ENCODE measurements at regions not wholly inside any gene's neighbourhood (a gene's known extent, or its start where the extent isn't known, plus 50 kb on each side); places are given as distances from the start of the nearest gene placed in this dataset.

- DNase-seq: no peak
Observed at GRCh38 chrX:69263251-69263820, 98.1 kb upstream of the PJA1 start.

- no peak for DNase-seq
Observed at GRCh38 chrX:69262036-69262936, 97.0 kb upstream of the PJA1 start.

- DNase-seq: no peak
Observed at GRCh38 chrX:69260169-69260568, 94.9 kb upstream of the PJA1 start.

GRCh38 chrX:69258893-69259292, 93.6 kb upstream of the PJA1 start:
- DNase-seq: no peak

GRCh38 chrX:69257499-69258127, 92.4 kb upstream of the PJA1 start:
- no peak for DNase-seq

GRCh38 chrX:69256291-69256565, 91.0 kb upstream of the PJA1 start:
- DNase-seq: no peak

GRCh38 chrX:69255441-69256290, 90.4 kb upstream of the PJA1 start:
- DNase-seq: no peak

GRCh38 chrX:69253821-69254220, 88.6 kb upstream of the PJA1 start:
- DNase-seq: no peak

- no peak for DNase-seq
Observed at GRCh38 chrX:69243276-69243675, 78.0 kb upstream of the PJA1 start.

GRCh38 chrX:69238887-69239231, 73.6 kb upstream of the PJA1 start:
- DNase-seq: no peak

GRCh38 chrX:69238114-69238886, 73.0 kb upstream of the PJA1 start:
- no peak for DNase-seq

- no peak for DNase-seq
Observed at GRCh38 chrX:69237236-69237635, 72.0 kb upstream of the PJA1 start.

GRCh38 chrX:69236641-69237040, 71.4 kb upstream of the PJA1 start:
- DNase-seq: no peak

- DNase-seq: no peak
Observed at GRCh38 chrX:69234624-69235023, 69.4 kb upstream of the PJA1 start.

GRCh38 chrX:69232945-69233344, 67.7 kb upstream of the PJA1 start:
- DNase-seq: no peak

- no peak for DNase-seq
Observed at GRCh38 chrX:69231903-69232302, 66.7 kb upstream of the PJA1 start.

- DNase-seq: no peak
Observed at GRCh38 chrX:69229436-69229835, 64.2 kb upstream of the PJA1 start.

- no peak for DNase-seq
Observed at GRCh38 chrX:69228732-69229131, 63.5 kb upstream of the PJA1 start.

- DNase-seq: no peak
Observed at GRCh38 chrX:69226459-69227158, 61.4 kb upstream of the PJA1 start.

- peak; percentile 80 for DNase-seq
Observed at GRCh38 chrX:69222103-69223090, 57.1 kb upstream of the PJA1 start.

All from activated CD4-positive, alpha-beta T cell treated with anti-CD3 and anti-CD28 coated beads for 48 hours (primary cell).